HCT116 (cell line): ENCODE measurements at regions not wholly inside any gene's neighbourhood (a gene's known extent, or its start where the extent isn't known, plus 50 kb on each side); places are given as distances from the start of the nearest gene placed in this dataset.

ENCODE experiments used
- EZH2 ChIP-seq: fragments of 200-600 bp; sonication (generic); IDR thresholded peaks from 2 replicates; pipeline ENCODE4 v1.6.1; 2017; ENCODE audit warnings: antibody characterized with exemption, mixed run types
- POLR2A ChIP-seq: IDR thresholded peaks from 2 replicates; pipeline ENCODE4 v1.7.0; 2011; ENCODE audit warnings: borderline replicate concordance; ENCODE audit not compliant: insufficient read depth, insufficient read length; ENCODE audit errors: extremely low read depth
- POLR2AphosphoS5 ChIP-seq: IDR thresholded peaks from 2 replicates; pipeline ENCODE4 v1.6.1; 2011; ENCODE audit warnings: mild to moderate bottlenecking, low read depth, low read length, moderate library complexity
- TF ChIP-seq, protein P1 (sequence below): IDR thresholded peaks from 2 replicates; pipeline ENCODE4 v1.6.1; 2012
- TF ChIP-seq, protein P2 (sequence below), 3 experiments: fragments of 200-600 bp in 1 of 3; sonication (generic) in 1 of 3; IDR thresholded peaks in 2 of 3; conservative IDR thresholded peaks in 1 of 3; 2 replicates each; pipeline ENCODE4 v1.5.1; 2012 to 2017; ENCODE audit warnings: low read depth in 2 of 3, low read length in 2 of 3, antibody characterized with exemption in 1 of 3, borderline replicate concordance in 1 of 3, control low read depth in 1 of 3, mild to moderate bottlenecking in 1 of 3, mixed read lengths in 1 of 3, mixed run types in 1 of 3, moderate library complexity in 1 of 3; ENCODE audit not compliant: insufficient read depth in 1 of 3

DNA sequence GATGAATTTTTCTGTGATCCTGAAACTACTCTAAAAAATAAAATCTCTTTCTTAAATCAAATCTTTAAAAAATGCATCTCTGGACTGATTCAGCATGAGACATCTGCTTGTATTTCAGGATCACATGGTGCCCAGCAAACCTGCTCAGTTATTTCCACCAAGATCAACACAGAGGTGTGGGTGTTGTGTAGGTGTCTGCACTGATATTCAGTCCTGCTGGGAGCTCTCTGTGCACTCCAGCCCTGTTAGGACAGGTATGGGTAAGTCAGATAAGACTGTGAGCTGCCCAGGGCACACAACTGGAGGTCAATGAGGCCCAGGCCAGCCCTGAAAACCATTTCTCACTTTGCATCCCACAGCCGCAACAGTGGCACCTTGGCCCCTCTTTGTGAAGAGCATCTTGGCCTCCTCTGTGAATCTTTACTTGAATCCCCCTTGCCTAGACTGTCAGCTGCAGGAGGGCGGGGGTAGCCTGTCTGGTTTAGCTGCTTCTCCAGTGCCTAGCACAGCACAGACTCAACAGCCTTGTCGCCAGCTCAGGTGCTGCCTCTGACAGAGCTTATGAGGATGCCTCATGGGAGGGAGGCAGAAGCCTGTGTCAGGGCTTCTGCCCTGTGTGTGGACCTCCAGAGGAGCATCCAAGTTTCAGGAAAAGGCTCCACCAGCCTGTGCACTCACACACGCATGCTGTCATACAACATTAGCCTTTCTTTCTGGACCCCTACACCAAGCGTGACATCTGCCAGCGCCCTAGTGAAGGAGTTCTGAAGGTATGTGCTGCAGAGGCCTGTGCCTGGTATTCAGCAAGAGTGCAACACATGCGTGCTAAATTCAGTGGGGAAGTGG lies 187.6 kb upstream of the CST7 start:
- no peak for TF ChIP-seq POLR2AphosphoS5
- TF ChIP-seq, protein P1, sequence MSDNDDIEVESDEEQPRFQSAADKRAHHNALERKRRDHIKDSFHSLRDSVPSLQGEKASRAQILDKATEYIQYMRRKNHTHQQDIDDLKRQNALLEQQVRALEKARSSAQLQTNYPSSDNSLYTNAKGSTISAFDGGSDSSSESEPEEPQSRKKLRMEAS = no peak
- TF ChIP-seq, protein P2, sequence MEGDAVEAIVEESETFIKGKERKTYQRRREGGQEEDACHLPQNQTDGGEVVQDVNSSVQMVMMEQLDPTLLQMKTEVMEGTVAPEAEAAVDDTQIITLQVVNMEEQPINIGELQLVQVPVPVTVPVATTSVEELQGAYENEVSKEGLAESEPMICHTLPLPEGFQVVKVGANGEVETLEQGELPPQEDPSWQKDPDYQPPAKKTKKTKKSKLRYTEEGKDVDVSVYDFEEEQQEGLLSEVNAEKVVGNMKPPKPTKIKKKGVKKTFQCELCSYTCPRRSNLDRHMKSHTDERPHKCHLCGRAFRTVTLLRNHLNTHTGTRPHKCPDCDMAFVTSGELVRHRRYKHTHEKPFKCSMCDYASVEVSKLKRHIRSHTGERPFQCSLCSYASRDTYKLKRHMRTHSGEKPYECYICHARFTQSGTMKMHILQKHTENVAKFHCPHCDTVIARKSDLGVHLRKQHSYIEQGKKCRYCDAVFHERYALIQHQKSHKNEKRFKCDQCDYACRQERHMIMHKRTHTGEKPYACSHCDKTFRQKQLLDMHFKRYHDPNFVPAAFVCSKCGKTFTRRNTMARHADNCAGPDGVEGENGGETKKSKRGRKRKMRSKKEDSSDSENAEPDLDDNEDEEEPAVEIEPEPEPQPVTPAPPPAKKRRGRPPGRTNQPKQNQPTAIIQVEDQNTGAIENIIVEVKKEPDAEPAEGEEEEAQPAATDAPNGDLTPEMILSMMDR (IDR thresholded peaks at IDR 0.05 in 2 of 3, conservative IDR thresholded peaks at IDR 0.05 in 1 of 3; ENCODE audit: borderline replicate concordance in 1 of 3, insufficient read depth in 1 of 3, low read depth in 2 of 3, low read length in 2 of 3) = no peak
- TF ChIP-seq EZH2 = no peak
- TF ChIP-seq POLR2A = no peak
